ENCODE measurements at regions not wholly inside any gene's neighbourhood (a gene's known extent, or its start where the extent isn't known, plus 50 kb on each side); places are given as distances from the start of the nearest gene placed in this dataset.

DNA sequence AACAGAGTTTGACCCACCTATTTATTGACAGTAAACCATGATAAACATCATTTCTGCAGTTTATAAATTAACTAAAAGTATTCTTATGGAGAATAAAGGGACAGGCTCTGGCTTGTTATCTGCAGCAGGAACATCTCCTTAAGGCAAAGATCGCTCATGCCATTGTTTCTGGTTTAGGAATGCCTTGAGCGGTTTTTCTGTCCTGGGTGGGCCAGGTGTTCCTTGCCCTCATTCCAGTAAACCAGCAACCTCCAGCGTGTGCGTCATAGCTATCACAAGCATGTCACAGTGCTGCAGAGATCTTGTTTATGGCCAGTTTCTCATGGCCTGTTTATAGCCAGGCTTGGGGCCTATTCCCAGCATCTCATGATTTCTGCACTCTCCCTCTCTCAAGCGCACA, 521.7 kb downstream of the HINT1 start:
- TF ChIP-seq, protein P1, sequence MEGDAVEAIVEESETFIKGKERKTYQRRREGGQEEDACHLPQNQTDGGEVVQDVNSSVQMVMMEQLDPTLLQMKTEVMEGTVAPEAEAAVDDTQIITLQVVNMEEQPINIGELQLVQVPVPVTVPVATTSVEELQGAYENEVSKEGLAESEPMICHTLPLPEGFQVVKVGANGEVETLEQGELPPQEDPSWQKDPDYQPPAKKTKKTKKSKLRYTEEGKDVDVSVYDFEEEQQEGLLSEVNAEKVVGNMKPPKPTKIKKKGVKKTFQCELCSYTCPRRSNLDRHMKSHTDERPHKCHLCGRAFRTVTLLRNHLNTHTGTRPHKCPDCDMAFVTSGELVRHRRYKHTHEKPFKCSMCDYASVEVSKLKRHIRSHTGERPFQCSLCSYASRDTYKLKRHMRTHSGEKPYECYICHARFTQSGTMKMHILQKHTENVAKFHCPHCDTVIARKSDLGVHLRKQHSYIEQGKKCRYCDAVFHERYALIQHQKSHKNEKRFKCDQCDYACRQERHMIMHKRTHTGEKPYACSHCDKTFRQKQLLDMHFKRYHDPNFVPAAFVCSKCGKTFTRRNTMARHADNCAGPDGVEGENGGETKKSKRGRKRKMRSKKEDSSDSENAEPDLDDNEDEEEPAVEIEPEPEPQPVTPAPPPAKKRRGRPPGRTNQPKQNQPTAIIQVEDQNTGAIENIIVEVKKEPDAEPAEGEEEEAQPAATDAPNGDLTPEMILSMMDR (conservative IDR thresholded peaks at IDR 0.05; ENCODE audit: low read depth in 2 of 2), result no peak
- TF ChIP-seq EZH2 (IDR thresholded peaks at IDR 0.05; ENCODE audit: low read depth, unreplicated experiment), result no peak
- TF ChIP-seq POLR2AphosphoS5 (IDR thresholded peaks at IDR 0.05; ENCODE audit: low read depth), result no peak
- no peak for TF ChIP-seq EZH2phosphoT487 (IDR thresholded peaks at IDR 0.05; ENCODE audit: unreplicated experiment)
- no peak for TF ChIP-seq JUNB (IDR thresholded peaks at IDR 0.05; ENCODE audit: unreplicated experiment)
- TF ChIP-seq CREB1 (CRISPR knock-in tag; IDR thresholded peaks at IDR 0.05; ENCODE audit: low read depth), result no peak
- no peak for TF ChIP-seq STAT1 (IDR thresholded peaks at IDR 0.05; ENCODE audit: unreplicated experiment)
- TF ChIP-seq ZNF114 (CRISPR knock-in tag; IDR thresholded peaks at IDR 0.05), result no peak
- TF ChIP-seq, protein P2, sequence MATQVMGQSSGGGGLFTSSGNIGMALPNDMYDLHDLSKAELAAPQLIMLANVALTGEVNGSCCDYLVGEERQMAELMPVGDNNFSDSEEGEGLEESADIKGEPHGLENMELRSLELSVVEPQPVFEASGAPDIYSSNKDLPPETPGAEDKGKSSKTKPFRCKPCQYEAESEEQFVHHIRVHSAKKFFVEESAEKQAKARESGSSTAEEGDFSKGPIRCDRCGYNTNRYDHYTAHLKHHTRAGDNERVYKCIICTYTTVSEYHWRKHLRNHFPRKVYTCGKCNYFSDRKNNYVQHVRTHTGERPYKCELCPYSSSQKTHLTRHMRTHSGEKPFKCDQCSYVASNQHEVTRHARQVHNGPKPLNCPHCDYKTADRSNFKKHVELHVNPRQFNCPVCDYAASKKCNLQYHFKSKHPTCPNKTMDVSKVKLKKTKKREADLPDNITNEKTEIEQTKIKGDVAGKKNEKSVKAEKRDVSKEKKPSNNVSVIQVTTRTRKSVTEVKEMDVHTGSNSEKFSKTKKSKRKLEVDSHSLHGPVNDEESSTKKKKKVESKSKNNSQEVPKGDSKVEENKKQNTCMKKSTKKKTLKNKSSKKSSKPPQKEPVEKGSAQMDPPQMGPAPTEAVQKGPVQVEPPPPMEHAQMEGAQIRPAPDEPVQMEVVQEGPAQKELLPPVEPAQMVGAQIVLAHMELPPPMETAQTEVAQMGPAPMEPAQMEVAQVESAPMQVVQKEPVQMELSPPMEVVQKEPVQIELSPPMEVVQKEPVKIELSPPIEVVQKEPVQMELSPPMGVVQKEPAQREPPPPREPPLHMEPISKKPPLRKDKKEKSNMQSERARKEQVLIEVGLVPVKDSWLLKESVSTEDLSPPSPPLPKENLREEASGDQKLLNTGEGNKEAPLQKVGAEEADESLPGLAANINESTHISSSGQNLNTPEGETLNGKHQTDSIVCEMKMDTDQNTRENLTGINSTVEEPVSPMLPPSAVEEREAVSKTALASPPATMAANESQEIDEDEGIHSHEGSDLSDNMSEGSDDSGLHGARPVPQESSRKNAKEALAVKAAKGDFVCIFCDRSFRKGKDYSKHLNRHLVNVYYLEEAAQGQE (IDR thresholded peaks at IDR 0.05; ENCODE audit: unreplicated experiment), result no peak
- TF ChIP-seq ZNF462 (CRISPR knock-in tag; IDR thresholded peaks at IDR 0.05), result no peak
- no peak for TF ChIP-seq NANOG (IDR thresholded peaks at IDR 0.05; ENCODE audit: borderline replicate concordance)

Data from GM23338 (cell line).